Astrocyte (in vitro differentiated cells and primary cell): ENCODE measurements at regions not wholly inside any gene's neighbourhood (a gene's known extent, or its start where the extent isn't known, plus 50 kb on each side); places are given as distances from the start of the nearest gene placed in this dataset.
"Not testable (repeated sequence)": the region's sequence is repeated elsewhere in the genome, so short reads cannot be mapped to it uniquely, and the experiment has no call there.

Experiments
- DNase-seq: peaks from one replicate; pipeline ENCODE4 v3.0.0-alpha.2; 2010; ENCODE audit warnings: low read depth
- FAIRE-seq: peaks from 2 replicates; lab custom pipeline; 2011; peaks lifted over from hg19 to GRCh38; lab: Jason Lieb, UNC
- H2AFZ ChIP-seq: 2 replicates; pipeline ENCODE4 v1.6.0; 2012; ENCODE audit warnings: low read depth, low read length, inconsistent platforms
- H3K27ac ChIP-seq: 2 replicates; pipeline ENCODE4 v1.5.1; 2011; ENCODE audit warnings: low read depth, low read length, inconsistent platforms
- H3K27me3 ChIP-seq: 2 replicates; pipeline ENCODE4 v1.6.0; 2011; ENCODE audit warnings: low read length, inconsistent platforms; ENCODE audit not compliant: insufficient read depth
- H3K36me3 ChIP-seq: 2 replicates; pipeline ENCODE4 v1.5.1; 2011; ENCODE audit warnings: low read length, inconsistent platforms; ENCODE audit not compliant: insufficient read depth
- H3K4me1 ChIP-seq: 2 replicates; pipeline ENCODE4 v1.5.1; 2011; ENCODE audit warnings: low read length, inconsistent platforms; ENCODE audit not compliant: insufficient read depth
- H3K4me2 ChIP-seq: 2 replicates; pipeline ENCODE4 v1.6.0; 2012; ENCODE audit warnings: low read length, inconsistent platforms
- H3K4me3 ChIP-seq: 2 replicates; pipeline ENCODE4 v1.5.1; 2011; ENCODE audit warnings: low read depth, mild to moderate bottlenecking, low read length, inconsistent platforms; ENCODE audit not compliant: insufficient read depth
- H3K79me2 ChIP-seq: 2 replicates; pipeline ENCODE4 v1.6.0; 2012; ENCODE audit warnings: mild to moderate bottlenecking, low read length, inconsistent platforms; ENCODE audit not compliant: insufficient read depth
- H3K9ac ChIP-seq: 2 replicates; pipeline ENCODE4 v1.6.0; 2012; ENCODE audit warnings: mild to moderate bottlenecking, low read length, inconsistent platforms
- H3K9me3 ChIP-seq: 2 replicates; pipeline ENCODE4 v1.5.1; 2012; ENCODE audit warnings: low read depth, mild to moderate bottlenecking, low read length, inconsistent platforms; ENCODE audit not compliant: insufficient read depth
- H4K20me1 ChIP-seq: 2 replicates; pipeline ENCODE4 v1.6.0; 2012; ENCODE audit warnings: low read length, inconsistent platforms; ENCODE audit not compliant: insufficient read depth
- H3K27ac Mint-ChIP-seq: one replicate; pipeline ENCODE4 v1.8.0; 2021; ENCODE audit warnings: mild to moderate bottlenecking, mixed read lengths; ENCODE audit not compliant: unreplicated experiment
- H3K27me3 Mint-ChIP-seq: one replicate; pipeline ENCODE4 v1.8.0; 2021; ENCODE audit warnings: low read depth, mixed read lengths; ENCODE audit not compliant: unreplicated experiment
- H3K36me3 Mint-ChIP-seq: one replicate; pipeline ENCODE4 v1.8.0; 2021; ENCODE audit warnings: low read depth, mixed read lengths; ENCODE audit not compliant: unreplicated experiment
- H3K4me1 Mint-ChIP-seq: one replicate; pipeline ENCODE4 v1.8.0; 2021; ENCODE audit warnings: low read depth, mixed read lengths; ENCODE audit not compliant: unreplicated experiment
- H3K4me3 Mint-ChIP-seq: one replicate; pipeline ENCODE4 v1.8.0; 2021; ENCODE audit warnings: mild to moderate bottlenecking, moderate library complexity, mixed read lengths; ENCODE audit not compliant: unreplicated experiment
- H3K9me3 Mint-ChIP-seq: one replicate; pipeline ENCODE4 v1.8.0; 2021; ENCODE audit warnings: mild to moderate bottlenecking, mixed read lengths; ENCODE audit not compliant: unreplicated experiment

- not testable (repeated sequence) for H2AFZ ChIP-seq, H3K79me2 ChIP-seq, H4K20me1 ChIP-seq, H3K4me1 Mint-ChIP-seq, FAIRE-seq, H3K4me1 ChIP-seq, H3K9me3 Mint-ChIP-seq, H3K9me3 ChIP-seq, H3K27ac ChIP-seq, H3K4me3 Mint-ChIP-seq, H3K4me3 ChIP-seq, H3K27me3 ChIP-seq, H3K27me3 Mint-ChIP-seq, H3K36me3 ChIP-seq, H3K36me3 Mint-ChIP-seq, DNase-seq, H3K4me2 ChIP-seq, H3K9ac ChIP-seq, H3K27ac Mint-ChIP-seq
Measured at GRCh38 chr9:62931484-62931883, 1741.6 kb downstream of the SPATA31A7 start.

GRCh38 chr9:62952840-62953239, 1763.0 kb downstream of the SPATA31A7 start:
- DNase-seq, H3K27ac ChIP-seq: not testable (repeated sequence)

More at GRCh38 chr9:62952840-62953239, 1763.0 kb downstream of the SPATA31A7 start:
- H3K36me3 ChIP-seq, H3K4me1 Mint-ChIP-seq, H2AFZ ChIP-seq, H3K27me3 ChIP-seq, H3K36me3 Mint-ChIP-seq, H3K4me3 Mint-ChIP-seq, H3K9me3 ChIP-seq, H3K4me3 ChIP-seq, H3K79me2 ChIP-seq, H3K27ac Mint-ChIP-seq, H4K20me1 ChIP-seq, H3K9me3 Mint-ChIP-seq, H3K27me3 Mint-ChIP-seq, H3K9ac ChIP-seq, H3K4me1 ChIP-seq, H3K4me2 ChIP-seq, FAIRE-seq: not testable (repeated sequence)
